GM21529 (cell line): ENCODE measurements at regions not wholly inside any gene's neighbourhood (a gene's known extent, or its start where the extent isn't known, plus 50 kb on each side); places are given as distances from the start of the nearest gene placed in this dataset.
"Not testable (repeated sequence)": the region's sequence is repeated elsewhere in the genome, so short reads cannot be mapped to it uniquely, and the experiment has no call there.

Experiments
- ATAC-seq: cut with Tn5 transposase; IDR thresholded peaks from one replicate; pipeline ENCODE4 v1.9.1; 2021; ENCODE audit not compliant: unreplicated experiment

DNA sequence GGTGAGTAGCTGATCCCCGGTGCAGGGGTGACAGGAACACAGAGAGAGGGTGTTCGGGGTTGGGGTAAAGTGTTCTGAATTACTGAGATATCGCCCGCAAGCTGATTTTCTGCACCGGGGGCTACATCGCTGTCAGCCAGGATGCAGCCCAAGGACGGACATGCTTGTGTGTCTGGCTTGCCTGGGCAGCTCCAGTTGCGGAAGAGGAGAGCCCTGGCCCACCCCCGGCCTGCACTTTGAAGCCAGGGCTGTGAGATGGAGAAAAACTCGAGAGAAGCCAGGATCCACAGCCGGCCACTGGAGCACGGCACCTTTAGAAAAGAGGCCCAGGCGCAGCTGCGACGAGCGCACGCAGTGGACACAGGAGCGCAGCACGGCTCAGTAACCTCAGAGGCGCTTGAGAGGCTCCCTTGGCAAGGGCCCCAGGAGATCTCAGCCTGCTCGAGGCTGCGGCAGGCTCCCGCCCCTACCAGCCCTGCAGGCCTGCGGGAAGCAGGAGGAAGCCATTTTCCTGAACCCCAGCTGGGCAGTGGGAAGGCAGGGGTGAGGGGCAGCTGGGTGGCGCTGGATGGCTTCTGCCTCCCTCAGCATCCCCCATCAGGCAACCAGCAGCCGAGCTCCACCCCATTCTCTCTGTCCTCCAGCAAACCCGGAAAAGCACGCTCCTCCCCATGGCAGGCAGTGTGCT is 59.2 kb downstream of the C9orf50 start:
- ATAC-seq = no peak

- no peak for ATAC-seq
Measured at GRCh38 chr9:129560881-129561306, 60.0 kb downstream of the C9orf50 start.

DNA sequence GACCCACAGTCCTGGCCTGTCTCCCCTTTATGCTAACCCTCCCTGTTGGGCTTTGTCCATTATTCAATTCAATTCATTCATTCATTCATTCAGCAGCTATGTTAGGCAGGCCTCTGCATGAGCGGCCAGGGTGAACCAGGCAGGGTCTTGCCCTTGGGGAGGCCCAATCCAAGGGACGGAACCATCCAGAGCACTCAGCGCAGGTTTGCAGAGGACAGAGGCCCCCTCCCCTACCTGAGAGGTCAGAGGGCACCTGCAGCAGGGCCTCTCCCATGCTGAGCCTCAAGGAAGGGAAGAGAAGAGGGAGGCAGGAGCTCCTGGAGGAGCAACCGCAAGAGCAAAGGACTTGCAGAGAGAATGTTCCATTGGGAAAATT is 61.4 kb downstream of the C9orf50 start:
- ATAC-seq = no peak

DNA sequence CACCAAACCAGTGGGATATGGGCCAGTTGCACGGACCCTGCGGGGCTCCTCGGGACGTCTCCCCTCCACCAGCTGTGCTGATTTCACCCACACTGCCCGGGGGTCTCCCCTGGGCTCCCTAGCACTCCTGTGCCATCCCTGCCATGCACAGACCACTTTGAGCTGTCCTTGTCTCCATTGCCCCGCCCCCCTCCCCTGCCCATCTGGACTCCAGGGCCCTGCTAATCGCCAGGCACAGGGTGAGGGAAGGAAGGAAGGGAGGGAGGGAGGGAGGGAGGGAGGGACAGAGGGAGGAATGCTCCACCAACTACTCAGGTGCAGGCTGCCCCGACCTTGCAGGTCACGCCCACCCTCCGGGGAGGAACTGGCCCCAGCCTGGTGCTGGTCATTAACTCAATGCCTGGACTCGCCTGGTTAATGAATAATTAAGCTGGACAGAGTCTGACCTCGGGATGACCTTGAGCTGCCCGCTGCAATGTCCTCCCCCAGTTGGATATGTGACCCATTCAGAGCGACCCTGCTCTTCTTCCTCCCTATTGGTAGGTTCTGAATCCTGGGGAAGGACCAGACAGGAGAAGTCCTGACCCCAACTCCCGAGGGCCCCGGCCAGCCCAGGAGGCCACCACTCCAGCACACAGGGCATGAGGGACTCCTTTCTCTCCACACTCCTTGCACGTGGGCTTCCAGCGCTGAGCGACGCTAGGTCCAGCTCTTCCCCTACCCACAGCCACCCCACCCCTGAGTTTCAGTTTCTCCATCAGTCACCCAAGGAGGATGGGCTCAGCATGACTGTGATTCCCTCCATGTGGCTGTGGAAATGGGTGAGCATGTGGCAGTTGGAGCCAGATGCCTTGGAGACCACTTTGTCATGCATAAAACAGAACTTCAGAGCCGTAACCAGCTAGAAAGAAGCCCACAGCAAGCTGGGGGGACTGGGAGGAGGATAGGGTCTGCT is 62.1 kb downstream of the C9orf50 start:
- no peak for ATAC-seq

DNA sequence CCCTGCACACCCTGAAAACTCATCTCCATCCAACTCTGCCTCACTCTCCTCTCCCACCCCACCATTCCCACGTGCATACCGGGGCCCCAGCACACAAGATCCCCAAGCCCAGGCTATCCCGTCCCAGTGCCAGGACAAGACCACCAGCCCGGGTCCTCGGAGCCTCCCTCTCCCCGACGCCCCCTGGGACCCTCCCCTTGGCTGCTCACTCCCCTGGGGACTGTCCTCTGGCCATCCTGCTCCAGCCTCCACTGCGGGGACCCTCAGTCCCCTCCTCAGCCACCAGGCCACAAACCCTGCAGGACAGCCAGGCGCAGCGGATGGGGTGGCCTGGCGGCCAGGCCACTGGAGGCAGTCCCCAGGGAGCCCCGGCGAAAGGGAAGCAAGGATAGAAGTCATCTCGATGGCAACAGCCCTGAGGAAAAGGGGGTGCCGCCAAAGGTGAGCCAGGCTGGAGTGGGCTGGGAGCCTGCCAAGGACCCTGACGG is 62.8 kb downstream of the C9orf50 start:
- no peak for ATAC-seq

DNA sequence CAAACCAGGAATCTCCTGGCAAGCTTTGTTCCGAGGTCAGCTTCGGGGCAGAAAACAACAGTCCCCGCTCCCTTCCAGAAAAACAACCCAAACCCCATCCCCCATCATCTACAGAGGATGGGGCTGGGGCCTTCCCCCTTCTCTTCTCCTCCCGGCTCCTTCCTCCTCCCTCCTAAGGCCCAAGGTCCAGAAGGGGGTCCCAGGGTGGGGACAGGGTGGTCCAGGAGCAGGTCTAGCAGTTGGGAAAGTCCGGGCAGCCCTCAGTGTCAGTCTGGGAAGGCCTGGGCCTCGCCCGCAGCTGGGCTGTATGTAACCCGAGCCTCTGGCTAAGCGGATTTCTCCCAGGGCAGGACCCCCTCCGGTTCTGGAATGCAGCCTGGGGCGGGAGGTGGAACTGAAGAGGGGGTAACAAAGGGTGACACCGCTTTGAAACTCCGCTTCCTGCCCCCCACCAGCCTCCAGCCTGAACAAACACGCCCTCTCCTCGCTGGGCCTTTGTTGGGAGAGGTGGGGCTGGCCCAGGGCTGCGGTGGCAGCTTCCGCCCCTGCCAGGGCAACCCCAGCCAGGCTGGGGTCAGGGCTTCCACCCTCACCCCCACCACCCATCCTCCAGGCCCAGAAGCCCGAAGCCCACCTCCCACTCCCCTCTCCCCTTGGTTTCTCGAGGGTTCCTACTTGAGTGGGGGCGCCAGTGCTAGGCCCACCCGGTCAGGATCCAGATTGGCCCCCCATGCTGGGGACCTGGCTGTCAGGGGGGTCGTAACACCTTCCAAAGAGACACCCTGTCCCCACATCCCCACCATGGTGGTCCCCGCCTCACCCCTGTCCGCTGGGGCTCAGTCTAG is 63.5 kb downstream of the C9orf50 start:
- no peak for ATAC-seq

- no peak for ATAC-seq
Measured at GRCh38 chr9:129556491-129557191, 64.3 kb downstream of the C9orf50 start.

- ATAC-seq = no peak
Measured at GRCh38 chr9:129555512-129556215, 65.2 kb downstream of the C9orf50 start.

DNA sequence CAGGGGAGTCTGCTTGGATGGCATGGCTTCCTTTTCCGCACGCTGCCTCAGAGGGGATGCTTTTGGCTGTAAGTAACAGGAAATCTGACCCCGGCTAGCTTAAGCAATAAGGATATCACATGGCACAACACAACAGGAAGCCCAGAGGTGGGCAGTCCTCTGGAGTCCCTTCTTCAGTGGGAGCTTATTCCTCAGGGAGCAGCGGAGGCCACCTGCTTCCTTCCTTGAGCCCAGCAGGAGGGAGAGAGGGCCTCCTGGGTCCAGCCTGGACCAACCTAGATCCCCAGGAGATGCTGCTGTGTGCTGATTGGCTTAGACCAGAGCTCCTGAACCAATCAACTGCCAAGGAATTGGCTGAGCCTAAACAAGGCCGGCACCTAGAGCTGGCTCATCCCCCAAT is 66.3 kb downstream of the C9orf50 start:
- ATAC-seq = no peak

DNA sequence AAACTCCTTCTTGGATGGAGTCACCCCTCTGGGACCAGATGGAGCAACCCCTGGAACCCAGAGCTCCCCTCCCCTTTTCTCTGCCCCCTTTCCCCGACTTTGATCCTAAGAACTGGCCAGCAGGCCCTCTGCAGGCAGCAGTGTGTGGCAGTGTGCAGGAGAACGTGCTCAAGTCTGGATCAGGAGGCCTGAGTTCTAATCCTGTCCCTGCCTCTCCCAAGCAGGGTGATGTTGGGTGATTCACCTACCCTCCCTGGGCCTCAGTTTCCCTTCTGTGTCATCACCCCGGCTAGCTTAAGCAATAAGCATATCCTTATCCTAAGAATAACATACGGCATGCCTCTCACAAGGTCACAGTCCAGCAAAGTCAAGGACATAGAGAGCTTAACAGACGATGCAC is 67.6 kb downstream of the C9orf50 start:
- ATAC-seq = no peak

GRCh38 chr9:129552064-129552463 is 68.8 kb downstream of the C9orf50 start:
- no peak for ATAC-seq

GRCh38 chr9:129551393-129551973 is 69.4 kb downstream of the C9orf50 start:
- ATAC-seq = no peak

DNA sequence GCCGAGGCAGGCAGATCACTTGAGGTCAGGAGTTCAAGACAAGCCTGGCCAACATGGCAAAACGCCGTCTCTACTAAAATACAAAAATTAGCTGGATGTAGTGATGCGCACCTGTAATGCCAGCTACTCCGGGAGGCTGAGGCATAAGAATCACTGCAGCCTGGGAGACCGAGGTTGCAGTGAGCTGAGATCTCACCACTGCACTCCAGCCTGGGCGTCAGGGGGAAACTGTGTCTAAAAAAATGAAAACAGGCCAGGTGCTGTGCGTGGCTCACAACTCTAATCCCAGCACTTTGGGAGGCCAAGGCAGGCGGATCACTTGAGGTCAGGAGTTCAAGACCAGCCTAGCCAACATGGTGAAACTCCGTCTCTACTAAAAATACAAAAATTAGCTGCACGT is 69.9 kb downstream of the C9orf50 start:
- not testable (repeated sequence) for ATAC-seq

DNA sequence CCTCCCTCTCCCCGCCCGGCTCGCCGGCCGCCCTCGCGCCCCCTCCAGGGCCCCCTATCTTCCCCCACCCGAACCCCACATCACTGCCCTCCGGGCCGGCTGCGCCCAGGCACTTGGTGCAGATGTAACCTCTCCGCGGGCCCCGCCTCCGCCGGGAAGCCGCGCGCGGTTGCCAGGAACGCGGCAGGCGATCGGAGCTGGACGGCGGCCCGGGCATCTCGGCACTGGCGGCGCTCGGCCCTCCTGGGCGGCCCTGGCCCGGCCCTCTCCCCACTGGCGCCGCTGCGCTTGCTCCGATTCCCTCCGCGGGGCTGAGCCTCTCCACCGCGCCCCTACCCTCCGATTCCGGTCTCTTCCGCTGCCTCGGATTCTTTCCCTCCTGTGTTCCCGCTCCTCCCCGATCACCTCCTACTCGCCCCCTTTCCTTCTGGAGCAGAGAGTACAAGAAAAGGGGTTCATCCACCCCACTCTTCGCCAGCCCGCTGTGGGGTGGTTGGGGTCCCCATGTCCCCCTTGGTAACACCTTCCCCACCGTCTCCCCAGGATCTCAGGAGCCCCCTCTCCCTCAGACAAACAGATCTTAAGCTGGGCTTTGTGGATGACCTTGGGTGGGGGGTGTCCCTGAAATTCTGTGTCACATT is 70.6 kb downstream of the C9orf50 start:
- ATAC-seq = no peak

- no peak for ATAC-seq
Measured at GRCh38 chr9:129549684-129550083, 71.2 kb downstream of the C9orf50 start.

DNA sequence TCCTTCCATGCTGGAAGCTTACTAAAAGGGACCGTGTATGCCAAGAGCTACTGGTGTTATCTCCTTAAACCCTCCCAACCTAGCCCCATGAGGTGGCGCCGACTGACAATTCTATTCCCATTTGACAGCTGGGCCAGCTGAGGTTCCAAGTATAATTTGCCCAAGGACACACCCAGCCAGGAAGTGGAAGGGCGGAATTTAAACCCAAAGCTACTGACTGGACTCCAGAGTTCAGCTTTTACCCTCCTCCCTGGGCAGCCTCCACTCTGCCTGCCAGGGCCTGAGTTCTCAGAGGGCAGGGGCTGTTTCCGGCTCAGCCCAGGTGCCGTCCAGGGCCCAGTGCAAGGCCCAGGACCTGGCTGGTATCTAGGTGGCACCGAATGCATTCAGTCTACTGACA is 71.8 kb downstream of the C9orf50 start:
- ATAC-seq = no peak

GRCh38 chr9:129548571-129549135 is 72.2 kb downstream of the C9orf50 start:
- ATAC-seq = no peak

GRCh38 chr9:129547869-129548570 is 72.9 kb downstream of the C9orf50 start:
- no peak for ATAC-seq
